ENCODE measurements at regions not wholly inside any gene's neighbourhood (a gene's known extent, or its start where the extent isn't known, plus 50 kb on each side); places are given as distances from the start of the nearest gene placed in this dataset.

GRCh38 chr7:115241151-115241550, 319.3 kb downstream of the MDFIC start:
- no peak overlapping the region for H3K4me2 ChIP-seq (ENCODE audit: low read length)
- no peaks in the 10 kb centered on the region for H3K79me2 ChIP-seq (ENCODE audit: insufficient read depth, low read length)
- no peaks in the 10 kb centered on the region for H3K9me3 ChIP-seq (ENCODE audit: low read length)
- H2AFZ ChIP-seq (ENCODE audit: low read length) = no peak overlapping the region
- no peak overlapping the region for H3K27ac ChIP-seq (ENCODE audit: low read depth, low read length, poor library complexity, severe bottlenecking)
- no peak overlapping the region for H3K4me3 ChIP-seq (ENCODE audit: low read depth, low read length, poor library complexity, severe bottlenecking)
- no peaks in the 10 kb centered on the region for H3K27me3 ChIP-seq (ENCODE audit: insufficient read depth, low read length)
- no peaks in the 10 kb centered on the region; the same call in 1 of the 2 replicates for H3K9me2 ChIP-seq (ENCODE audit: low read depth, low read length)
- H4K20me1 ChIP-seq (ENCODE audit: insufficient read depth, low read length) = no peaks in the 10 kb centered on the region
- H3K36me3 ChIP-seq (ENCODE audit: insufficient read depth, low read length) = no peaks in the 10 kb centered on the region
- H3K4me1 ChIP-seq (ENCODE audit: insufficient read depth, low read length, severe bottlenecking) = no peaks in the 10 kb centered on the region
- no peak overlapping the region for H3K9ac ChIP-seq (ENCODE audit: low read length)
- no peaks in the 10 kb centered on the region for H3F3A ChIP-seq (ENCODE audit: insufficient read depth, low read length)
- TF ChIP-seq EZH2 (IDR thresholded peaks at IDR 0.05; ENCODE audit: borderline replicate concordance, low read length) = no peak
- no peak for TF ChIP-seq CTCF (IDR thresholded peaks at IDR 0.05; ENCODE audit: low read length)

GRCh38 chr7:115240242-115240641, 318.3 kb downstream of the MDFIC start:
- no peaks in the 10 kb centered on the region; the same call in 1 of the 2 replicates for H3K9me2 ChIP-seq (ENCODE audit: low read depth, low read length)
- no peak overlapping the region for H3K4me3 ChIP-seq (ENCODE audit: low read depth, low read length, poor library complexity, severe bottlenecking)
- no peak; the same call in 1 of the 2 replicates for TF ChIP-seq CTCF (IDR thresholded peaks at IDR 0.05; ENCODE audit: low read length)
- TF ChIP-seq EZH2 (IDR thresholded peaks at IDR 0.05; ENCODE audit: borderline replicate concordance, low read length) = no peak
- H2AFZ ChIP-seq (ENCODE audit: low read length) = no peak overlapping the region
- no peaks in the 10 kb centered on the region for H3K36me3 ChIP-seq (ENCODE audit: insufficient read depth, low read length)
- no peak overlapping the region for H3K4me2 ChIP-seq (ENCODE audit: low read length)
- no peaks in the 10 kb centered on the region for H3K4me1 ChIP-seq (ENCODE audit: insufficient read depth, low read length, severe bottlenecking)
- H4K20me1 ChIP-seq (ENCODE audit: insufficient read depth, low read length) = no peaks in the 10 kb centered on the region
- H3K27ac ChIP-seq (ENCODE audit: low read depth, low read length, poor library complexity, severe bottlenecking) = no peak overlapping the region
- no peaks in the 10 kb centered on the region for H3K79me2 ChIP-seq (ENCODE audit: insufficient read depth, low read length)
- no peak overlapping the region for H3K9ac ChIP-seq (ENCODE audit: low read length)
- H3K9me3 ChIP-seq (ENCODE audit: low read length) = no peaks in the 10 kb centered on the region
- H3F3A ChIP-seq (ENCODE audit: insufficient read depth, low read length) = no peaks in the 10 kb centered on the region
- no peaks in the 10 kb centered on the region for H3K27me3 ChIP-seq (ENCODE audit: insufficient read depth, low read length)

- no peak overlapping the region for H3K27ac ChIP-seq (ENCODE audit: low read depth, low read length, poor library complexity, severe bottlenecking)
- TF ChIP-seq CTCF (IDR thresholded peaks at IDR 0.05; ENCODE audit: low read length) = no peak
These were observed 313.2 kb downstream of the MDFIC start for GRCh38 chr7:115235075-115235474.

More at GRCh38 chr7:115235075-115235474, 313.2 kb downstream of the MDFIC start:
- Histone ChIP-seq H4K20me1 (ENCODE audit: insufficient read depth, low read length) (no peaks in the 10 kb centered on the region), H2AFZ (ENCODE audit: low read length) (no peak overlapping the region), H3K9me2 (ENCODE audit: low read depth, low read length) (no peaks in the 10 kb centered on the region), H3K79me2 (ENCODE audit: insufficient read depth, low read length) (no peaks in the 10 kb centered on the region), H3K36me3 (ENCODE audit: insufficient read depth, low read length) (no peaks in the 10 kb centered on the region), H3F3A (ENCODE audit: insufficient read depth, low read length) (no peaks in the 10 kb centered on the region), H3K4me2 (ENCODE audit: low read length) (no peak overlapping the region), H3K4me1 (ENCODE audit: insufficient read depth, low read length, severe bottlenecking) (no peaks in the 10 kb centered on the region), H3K4me3 (ENCODE audit: low read depth, low read length, poor library complexity, severe bottlenecking) (no peak overlapping the region), H3K27me3 (ENCODE audit: insufficient read depth, low read length) (no peaks in the 10 kb centered on the region), H3K9ac (ENCODE audit: low read length) (no peak overlapping the region), H3K9me3 (ENCODE audit: low read length) (no peaks in the 10 kb centered on the region)

All from OCI-LY1 (cell line).